Heart left ventricle (tissue), 16 donors: ENCODE measurements at regions not wholly inside any gene's neighbourhood (a gene's known extent, or its start where the extent isn't known, plus 50 kb on each side); places are given as distances from the start of the nearest gene placed in this dataset.

Experiments used
- ATAC-seq, 4 donors: fragments of 200-7000 bp; cut with Tn5 transposase; one replicate each; pipeline ENCODE4 v1.9.1; 2020 to 2022; ENCODE audit warnings: moderate library complexity in 4 of 4, mild to moderate bottlenecking in 3 of 4, moderate number of reproducible peaks in 1 of 4
- DNase-seq, 5 donors: peaks; one replicate each; pipeline ENCODE4 v3.0.0-alpha.2; 2020
- H3K27ac ChIP-seq, 12 donors: fragments of 200-600 bp; sonication (generic) in 4 of 12; one replicate each; pipeline versions ENCODE4 v1.5.0 to v1.8.0; 2016 to 2022; ENCODE audit warnings: mild to moderate bottlenecking in 2 of 12
- H3K27me3 ChIP-seq, 9 donors: fragments of 200-600 bp; sonication (generic) in 2 of 9; one replicate each; pipeline versions ENCODE4 v1.5.1 to v1.8.0; 2016 to 2022; ENCODE audit warnings: mild to moderate bottlenecking in 3 of 9
- H3K36me3 ChIP-seq, 9 donors: fragments of 200-600 bp; sonication (generic) in 2 of 9; one replicate each; pipeline versions ENCODE4 v1.5.0 to v1.8.0; 2018 to 2022; ENCODE audit warnings: mild to moderate bottlenecking in 2 of 9
- H3K4me1 ChIP-seq, 12 donors: fragments of 200-600 bp; sonication (generic) in 4 of 12; one replicate each; pipeline versions ENCODE4 v1.5.0 to v1.8.0; 2016 to 2022; ENCODE audit warnings: mild to moderate bottlenecking in 3 of 12
- H3K4me3 ChIP-seq, 12 donors: fragments of 200-600 bp; sonication (generic) in 4 of 12; one replicate each; pipeline versions ENCODE4 v1.5.0 to v1.8.0; 2017 to 2022; ENCODE audit warnings: mild to moderate bottlenecking in 9 of 12, moderate library complexity in 4 of 12
- H3K9me3 ChIP-seq, 12 donors: fragments of 200-600 bp; sonication (generic) in 4 of 12; one replicate each; pipeline versions ENCODE4 v1.5.0 to v1.8.0; 2016 to 2022; ENCODE audit warnings: mild to moderate bottlenecking in 1 of 12
- CTCF ChIP-seq, 12 donors: fragments of 200-600 bp; sonication (generic) in 4 of 12; IDR thresholded peaks; one replicate each; pipeline versions ENCODE4 v1.5.0 to v1.8.0; 2018 to 2022; ENCODE audit warnings: antibody characterized with exemption in 12 of 12, mild to moderate bottlenecking in 5 of 12
- POLR2A ChIP-seq, 2 donors: fragments of 450-650 bp; IDR thresholded peaks; one replicate each; pipeline ENCODE4 v1.6.1; 2017; ENCODE audit warnings: antibody characterized with exemption in 2 of 2, mild to moderate bottlenecking in 2 of 2, moderate library complexity in 2 of 2
- WGBS, 4 donors: extraction: QIAGEN DNeasy Blood & Tissue Kit in 2 of 4; methylation state at CpG; one replicate each; pipeline versions ENCODE4 v1.1.5 to v1.1.7; 2013 to 2018; 5-methylcytosine and 5-hydroxymethylcytosine counted together
- intact Hi-C, 10 donors: fragments of 100-400 bp; cut with DNase I; formaldehyde crosslinking; loops; one replicate each; pipeline versions ENCODE4 v1.11.1 to v1.14.2; 2022
- donor health status: ischemic (EF 13 %, LVEDD 7.1; RV severe dilation, severe dysfunction).
- donor health status: healthy with polysubstance abuse.
- donor health status: DM: no; HTN: yes; CAD: no.
- donor health status: DM: no; HTN: no; CAD: no.
- donor health status: ischemic (EF 25% LVEDD 6.9; RV normal size, moderate dysfunction).
- donor health status: ischemic (EF 25% LVEDD 5.7; RV mildly dilated, moderate dysfunction).
- donor health status: healthy.
- donor health status: DM: yes; HTN: yes; CAD: no.
- donor health status: ischemic (EF 35%, LVEDD 5.7; RV mildly dilated, moderate dysfunction).
- donor health status: nonischemic (EF 11% LVEDD 7.7; RV severe dilation, severe dysfunction).
- donor health status: DM: yes; HTN: yes; CAD: no.
- donor health status: PGD.
- donor health status: ischemic (EF 29% LVEDD 5.4; RV normal size, mild dysfunction).
- donor health status: nonischemic (EF 23%, LVEDD 6.1; RV moderate dilation, normal function).

- Histone ChIP-seq H3K36me3 (no peaks in the 10 kb centered on the region), H3K4me1 (no peaks in the 10 kb centered on the region), H3K27ac (no peak overlapping the region), H3K9me3 (peaks cover 0 to 9% (median 0%) of the 10 kb centered on the region in 12 donors), H3K27me3 (peaks cover 0 to 6% (median 0%) of the 10 kb centered on the region in 9 donors), H3K4me3 (no peak overlapping the region)
- ATAC-seq (no peak), DNase-seq (no peak)
- intact Hi-C loops, result loop anchor here in 1 of 10 donors (5.0 kb wide), 1 partner anchor 60 kb away; no protein-coding TSS in a partner anchor
- WGBS, 4 donors, result 53 to 69% (median 60%) methylated on average over 11 of the region's 11 CpGs
- TF ChIP-seq POLR2A (IDR thresholded peaks at IDR 0.05), result no peak
- no peak for TF ChIP-seq CTCF (IDR thresholded peaks at IDR 0.05)
These were observed 204.9 kb upstream of the PTER start for GRCh38 chr10:16231734-16232435.

GRCh38 chr10:16232441-16232840 is 204.4 kb upstream of the PTER start:
- H3K9me3 ChIP-seq, result peaks cover 0 to 6% (median 0%) of the 10 kb centered on the region in 12 donors
- H3K4me1 ChIP-seq, result no peaks in the 10 kb centered on the region
- DNase-seq (no peak), ATAC-seq (no peak)
- no peaks in the 10 kb centered on the region for H3K36me3 ChIP-seq
- peaks cover 0 to 6% (median 0%) of the 10 kb centered on the region in 9 donors for H3K27me3 ChIP-seq
- intact Hi-C loops, result loop anchor here in 1 of 10 donors (5.0 kb wide), 1 partner anchor 60 kb away; no protein-coding TSS in a partner anchor
- 71 to 85% (median 77%) methylated on average over 1 of the region's 1 CpG for WGBS, 4 donors
- no peak overlapping the region for H3K4me3 ChIP-seq
- no peak for TF ChIP-seq CTCF (IDR thresholded peaks at IDR 0.05)
- no peak for TF ChIP-seq POLR2A (IDR thresholded peaks at IDR 0.05)
- H3K27ac ChIP-seq, result no peak overlapping the region

- Histone ChIP-seq H3K36me3 (no peaks in the 10 kb centered on the region), H3K27ac (no peak overlapping the region), H3K4me1 (no peaks in the 10 kb centered on the region), H3K4me3 (no peak overlapping the region), H3K27me3 (peaks cover 0 to 6% (median 0%) of the 10 kb centered on the region in 9 donors), H3K9me3 (no peaks in the 10 kb centered on the region)
- TF ChIP-seq POLR2A (IDR thresholded peaks at IDR 0.05) (no peak), CTCF (IDR thresholded peaks at IDR 0.05) (no peak)
- DNase-seq, result no peak
- intact Hi-C loops, result loop anchor here in 1 of 10 donors (5.0 kb wide), 1 partner anchor 63 kb away; no protein-coding TSS in a partner anchor
- WGBS, 4 donors, result 84 to 96% (median 88%) methylated on average over 2 of the region's 2 CpGs
- ATAC-seq, result no peak
These were observed 201.9 kb upstream of the PTER start for GRCh38 chr10:16234916-16235315.

- intact Hi-C loops, result no loop called here
- Histone ChIP-seq H3K4me3 (no peak overlapping the region), H3K36me3 (no peaks in the 10 kb centered on the region), H3K9me3 (peaks cover 0 to 7% (median 0%) of the 10 kb centered on the region in 12 donors), H3K27me3 (peaks cover 0 to 4% (median 0%) of the 10 kb centered on the region in 9 donors), H3K27ac (no peak overlapping the region), H3K4me1 (no peaks in the 10 kb centered on the region)
- TF ChIP-seq POLR2A (IDR thresholded peaks at IDR 0.05), result no peak
- no peak for DNase-seq
- 87 to 95% (median 89%) methylated on average over 3 of the region's 3 CpGs for WGBS, 4 donors
- no peak for ATAC-seq
These were observed 194.4 kb upstream of the PTER start for GRCh38 chr10:16242446-16242845.
